Liver (tissue), 8 donors: ENCODE measurements at regions not wholly inside any gene's neighbourhood (a gene's known extent, or its start where the extent isn't known, plus 50 kb on each side); places are given as distances from the start of the nearest gene placed in this dataset.

Experiments
- DNase-seq: peaks from one replicate; pipeline ENCODE4 v3.0.0-alpha.2; 2017; ENCODE audit warnings: low spot score
- H3K27ac ChIP-seq, 2 donors: one replicate each; pipeline ENCODE4 v1.7.0; 2013; ENCODE audit warnings: inconsistent platforms in 2 of 2, low read length in 2 of 2, control low read depth in 1 of 2, low read depth in 1 of 2, mild to moderate bottlenecking in 1 of 2
- H3K27me3 ChIP-seq, 4 donors: one replicate each; pipeline versions ENCODE4 v1.6.1 to v1.7.0; 2013; ENCODE audit warnings: low read length in 3 of 4, inconsistent platforms in 1 of 4, mild to moderate bottlenecking in 1 of 4, moderate library complexity in 1 of 4; ENCODE audit not compliant: control insufficient read depth in 4 of 4, insufficient read depth in 4 of 4
- H3K36me3 ChIP-seq, 4 donors: one replicate each; pipeline versions ENCODE4 v1.6.1 to v1.7.0; 2013; ENCODE audit warnings: low read length in 3 of 4, mild to moderate bottlenecking in 3 of 4, low read depth in 1 of 4, moderate library complexity in 1 of 4; ENCODE audit not compliant: control insufficient read depth in 4 of 4, insufficient read depth in 3 of 4
- H3K4me1 ChIP-seq, 4 donors: one replicate each; pipeline versions ENCODE4 v1.6.1 to v1.7.0; 2013; ENCODE audit warnings: low read length in 3 of 4, mild to moderate bottlenecking in 3 of 4, moderate library complexity in 1 of 4; ENCODE audit not compliant: control insufficient read depth in 4 of 4, insufficient read depth in 4 of 4
- H3K4me3 ChIP-seq, 3 donors: one replicate each; pipeline versions ENCODE4 v1.6.1 to v1.7.0; 2013; ENCODE audit warnings: low read length in 3 of 3, control low read depth in 1 of 3, low read depth in 1 of 3, mild to moderate bottlenecking in 1 of 3
- H3K9ac ChIP-seq, 2 donors: one replicate each; pipeline ENCODE4 v1.7.0; 2013; ENCODE audit warnings: low read length in 2 of 2, mild to moderate bottlenecking in 2 of 2, moderate library complexity in 2 of 2, control low read depth in 1 of 2, low read depth in 1 of 2
- H3K9me3 ChIP-seq, 4 donors: one replicate each; pipeline versions ENCODE4 v1.6.1 to v1.7.0; 2013; ENCODE audit warnings: low read length in 3 of 4; ENCODE audit not compliant: control insufficient read depth in 4 of 4
- EGR1 ChIP-seq, 2 donors: IDR thresholded peaks; 2 replicates each; pipeline ENCODE4 v1.6.1; 2016 to 2018; ENCODE audit warnings: antibody characterized with exemption in 2 of 2, low read depth in 2 of 2
- FOXA1 ChIP-seq: IDR thresholded peaks from 2 replicates; pipeline ENCODE4 v1.6.1; 2016; ENCODE audit warnings: antibody characterized with exemption
- FOXA2 ChIP-seq: IDR thresholded peaks from 2 replicates; pipeline ENCODE4 v1.6.1; 2016; ENCODE audit warnings: antibody characterized with exemption
- HNF4G ChIP-seq: IDR thresholded peaks from 2 replicates; pipeline ENCODE4 v1.6.1; 2016; ENCODE audit warnings: antibody characterized with exemption
- JUND ChIP-seq, 2 donors: IDR thresholded peaks; 2 replicates each; pipeline ENCODE4 v1.6.1; 2016; ENCODE audit warnings: antibody characterized with exemption in 2 of 2
- NR2F2 ChIP-seq: IDR thresholded peaks from 2 replicates; pipeline ENCODE4 v1.6.1; 2016; ENCODE audit warnings: antibody characterized with exemption
- RAD21 ChIP-seq, 2 donors: IDR thresholded peaks; 2 replicates each; pipeline ENCODE4 v1.6.1; 2016; ENCODE audit warnings: antibody characterized with exemption in 2 of 2, mild to moderate bottlenecking in 2 of 2
- SP1 ChIP-seq: IDR thresholded peaks from 2 replicates; pipeline ENCODE4 v1.6.1; 2018; ENCODE audit warnings: antibody characterized with exemption, mild to moderate bottlenecking
- TAF1 ChIP-seq: conservative IDR thresholded peaks from 2 replicates; pipeline ENCODE4 v1.6.1; 2016; ENCODE audit warnings: antibody characterized with exemption, mild to moderate bottlenecking
- WGBS: extraction: QIAGEN DNeasy Blood & Tissue Kit; methylation state at CpG from one replicate; pipeline ENCODE4 v1.1.7; 2013; 5-methylcytosine and 5-hydroxymethylcytosine counted together
- TF ChIP-seq, protein P1 (sequence below): IDR thresholded peaks from 2 replicates; pipeline ENCODE4 v1.6.1; 2016; ENCODE audit warnings: antibody characterized with exemption
- TF ChIP-seq, protein P2 (sequence below): fragments of 150-350 bp; IDR thresholded peaks from 2 replicates; pipeline ENCODE4 v1.5.1; 2017; ENCODE audit warnings: improper control_type of control experiment, low read depth, low read length; ENCODE audit not compliant: missing input control
- TF ChIP-seq, protein P3 (sequence below): IDR thresholded peaks from 2 replicates; pipeline ENCODE4 v1.6.1; 2016; ENCODE audit warnings: antibody characterized with exemption, mild to moderate bottlenecking
- TF ChIP-seq, protein P4 (sequence below): IDR thresholded peaks from 2 replicates; pipeline ENCODE4 v1.6.1; 2016; ENCODE audit warnings: antibody characterized with exemption
- TF ChIP-seq, protein P5 (sequence below): IDR thresholded peaks from 2 replicates; pipeline ENCODE4 v1.6.1; 2016; ENCODE audit warnings: antibody characterized with exemption
- donor health status: healthy.
- donor health status: healthy.
- donor health status: healthy.
- donor health status: healthy.
- donor health status: healthy.

DNA sequence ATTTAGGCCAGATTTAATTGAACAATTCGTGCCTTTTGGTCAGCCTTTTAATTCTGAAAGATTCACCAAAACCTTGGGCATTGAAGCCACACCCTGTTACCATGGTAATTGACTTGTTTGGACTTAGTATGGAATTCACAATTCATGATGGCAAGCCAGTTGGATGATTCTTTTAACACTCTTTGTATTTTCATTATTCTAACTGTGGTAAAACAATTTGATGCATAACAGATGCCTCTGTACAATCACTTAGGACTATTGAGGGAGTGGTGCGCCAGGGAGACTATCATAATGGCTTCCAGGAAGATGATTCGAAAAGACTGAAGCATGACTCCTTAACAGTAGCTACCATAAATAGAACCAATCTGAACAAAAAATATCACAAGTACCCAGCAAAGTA, 381.1 kb upstream of the ADAMTS16 start (continued):
- TF ChIP-seq, protein P1, sequence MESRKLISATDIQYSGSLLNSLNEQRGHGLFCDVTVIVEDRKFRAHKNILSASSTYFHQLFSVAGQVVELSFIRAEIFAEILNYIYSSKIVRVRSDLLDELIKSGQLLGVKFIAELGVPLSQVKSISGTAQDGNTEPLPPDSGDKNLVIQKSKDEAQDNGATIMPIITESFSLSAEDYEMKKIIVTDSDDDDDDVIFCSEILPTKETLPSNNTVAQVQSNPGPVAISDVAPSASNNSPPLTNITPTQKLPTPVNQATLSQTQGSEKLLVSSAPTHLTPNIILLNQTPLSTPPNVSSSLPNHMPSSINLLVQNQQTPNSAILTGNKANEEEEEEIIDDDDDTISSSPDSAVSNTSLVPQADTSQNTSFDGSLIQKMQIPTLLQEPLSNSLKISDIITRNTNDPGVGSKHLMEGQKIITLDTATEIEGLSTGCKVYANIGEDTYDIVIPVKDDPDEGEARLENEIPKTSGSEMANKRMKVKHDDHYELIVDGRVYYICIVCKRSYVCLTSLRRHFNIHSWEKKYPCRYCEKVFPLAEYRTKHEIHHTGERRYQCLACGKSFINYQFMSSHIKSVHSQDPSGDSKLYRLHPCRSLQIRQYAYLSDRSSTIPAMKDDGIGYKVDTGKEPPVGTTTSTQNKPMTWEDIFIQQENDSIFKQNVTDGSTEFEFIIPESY: no peak

DNA sequence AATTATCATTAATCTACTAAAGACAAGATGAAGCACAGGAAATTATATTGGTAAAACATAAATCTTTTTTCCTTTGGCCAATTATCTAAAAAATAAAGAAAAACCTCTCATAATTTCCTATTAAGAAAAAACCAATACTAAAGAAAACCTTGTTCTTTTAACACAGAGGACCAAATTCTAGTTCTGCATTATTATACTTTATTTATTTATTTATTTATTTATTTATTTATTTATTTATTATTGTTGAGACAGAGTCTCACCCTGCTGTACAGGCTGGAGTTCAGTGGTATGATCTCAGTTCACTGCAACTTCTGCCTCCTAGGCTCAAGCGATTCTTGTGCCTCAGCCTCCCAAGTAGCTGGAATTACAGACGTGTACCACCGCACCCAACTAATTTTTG, 377.8 kb upstream of the ADAMTS16 start:
- Histone ChIP-seq H3K4me1 (no peaks in the 10 kb centered on the region), H3K27ac (no peak overlapping the region), H3K9me3 (no peaks in the 10 kb centered on the region), H3K4me3 (no peak overlapping the region), H3K36me3 (no peaks in the 10 kb centered on the region), H3K9ac (no peak overlapping the region), H3K27me3 (no peaks in the 10 kb centered on the region)
- 89% methylated on average over 3 of the region's 3 CpGs for WGBS
- TF ChIP-seq, protein P2, sequence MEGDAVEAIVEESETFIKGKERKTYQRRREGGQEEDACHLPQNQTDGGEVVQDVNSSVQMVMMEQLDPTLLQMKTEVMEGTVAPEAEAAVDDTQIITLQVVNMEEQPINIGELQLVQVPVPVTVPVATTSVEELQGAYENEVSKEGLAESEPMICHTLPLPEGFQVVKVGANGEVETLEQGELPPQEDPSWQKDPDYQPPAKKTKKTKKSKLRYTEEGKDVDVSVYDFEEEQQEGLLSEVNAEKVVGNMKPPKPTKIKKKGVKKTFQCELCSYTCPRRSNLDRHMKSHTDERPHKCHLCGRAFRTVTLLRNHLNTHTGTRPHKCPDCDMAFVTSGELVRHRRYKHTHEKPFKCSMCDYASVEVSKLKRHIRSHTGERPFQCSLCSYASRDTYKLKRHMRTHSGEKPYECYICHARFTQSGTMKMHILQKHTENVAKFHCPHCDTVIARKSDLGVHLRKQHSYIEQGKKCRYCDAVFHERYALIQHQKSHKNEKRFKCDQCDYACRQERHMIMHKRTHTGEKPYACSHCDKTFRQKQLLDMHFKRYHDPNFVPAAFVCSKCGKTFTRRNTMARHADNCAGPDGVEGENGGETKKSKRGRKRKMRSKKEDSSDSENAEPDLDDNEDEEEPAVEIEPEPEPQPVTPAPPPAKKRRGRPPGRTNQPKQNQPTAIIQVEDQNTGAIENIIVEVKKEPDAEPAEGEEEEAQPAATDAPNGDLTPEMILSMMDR: no peak
- TF ChIP-seq EGR1 (IDR thresholded peaks at IDR 0.05; ENCODE audit: low read depth in 2 of 2): no peak
- TF ChIP-seq HNF4G: no peak
- no peak for TF ChIP-seq NR2F2
- TF ChIP-seq, protein P3, sequence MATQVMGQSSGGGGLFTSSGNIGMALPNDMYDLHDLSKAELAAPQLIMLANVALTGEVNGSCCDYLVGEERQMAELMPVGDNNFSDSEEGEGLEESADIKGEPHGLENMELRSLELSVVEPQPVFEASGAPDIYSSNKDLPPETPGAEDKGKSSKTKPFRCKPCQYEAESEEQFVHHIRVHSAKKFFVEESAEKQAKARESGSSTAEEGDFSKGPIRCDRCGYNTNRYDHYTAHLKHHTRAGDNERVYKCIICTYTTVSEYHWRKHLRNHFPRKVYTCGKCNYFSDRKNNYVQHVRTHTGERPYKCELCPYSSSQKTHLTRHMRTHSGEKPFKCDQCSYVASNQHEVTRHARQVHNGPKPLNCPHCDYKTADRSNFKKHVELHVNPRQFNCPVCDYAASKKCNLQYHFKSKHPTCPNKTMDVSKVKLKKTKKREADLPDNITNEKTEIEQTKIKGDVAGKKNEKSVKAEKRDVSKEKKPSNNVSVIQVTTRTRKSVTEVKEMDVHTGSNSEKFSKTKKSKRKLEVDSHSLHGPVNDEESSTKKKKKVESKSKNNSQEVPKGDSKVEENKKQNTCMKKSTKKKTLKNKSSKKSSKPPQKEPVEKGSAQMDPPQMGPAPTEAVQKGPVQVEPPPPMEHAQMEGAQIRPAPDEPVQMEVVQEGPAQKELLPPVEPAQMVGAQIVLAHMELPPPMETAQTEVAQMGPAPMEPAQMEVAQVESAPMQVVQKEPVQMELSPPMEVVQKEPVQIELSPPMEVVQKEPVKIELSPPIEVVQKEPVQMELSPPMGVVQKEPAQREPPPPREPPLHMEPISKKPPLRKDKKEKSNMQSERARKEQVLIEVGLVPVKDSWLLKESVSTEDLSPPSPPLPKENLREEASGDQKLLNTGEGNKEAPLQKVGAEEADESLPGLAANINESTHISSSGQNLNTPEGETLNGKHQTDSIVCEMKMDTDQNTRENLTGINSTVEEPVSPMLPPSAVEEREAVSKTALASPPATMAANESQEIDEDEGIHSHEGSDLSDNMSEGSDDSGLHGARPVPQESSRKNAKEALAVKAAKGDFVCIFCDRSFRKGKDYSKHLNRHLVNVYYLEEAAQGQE: no peak
- TF ChIP-seq SP1: no peak
- no peak for TF ChIP-seq FOXA1
- TF ChIP-seq FOXA2: no peak
- TF ChIP-seq JUND (IDR thresholded peaks at IDR 0.05): no peak
- TF ChIP-seq, protein P4, sequence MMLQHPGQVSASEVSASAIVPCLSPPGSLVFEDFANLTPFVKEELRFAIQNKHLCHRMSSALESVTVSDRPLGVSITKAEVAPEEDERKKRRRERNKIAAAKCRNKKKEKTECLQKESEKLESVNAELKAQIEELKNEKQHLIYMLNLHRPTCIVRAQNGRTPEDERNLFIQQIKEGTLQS: no peak
- TF ChIP-seq RAD21 (IDR thresholded peaks at IDR 0.05): no peak
- no peak for DNase-seq

DNA sequence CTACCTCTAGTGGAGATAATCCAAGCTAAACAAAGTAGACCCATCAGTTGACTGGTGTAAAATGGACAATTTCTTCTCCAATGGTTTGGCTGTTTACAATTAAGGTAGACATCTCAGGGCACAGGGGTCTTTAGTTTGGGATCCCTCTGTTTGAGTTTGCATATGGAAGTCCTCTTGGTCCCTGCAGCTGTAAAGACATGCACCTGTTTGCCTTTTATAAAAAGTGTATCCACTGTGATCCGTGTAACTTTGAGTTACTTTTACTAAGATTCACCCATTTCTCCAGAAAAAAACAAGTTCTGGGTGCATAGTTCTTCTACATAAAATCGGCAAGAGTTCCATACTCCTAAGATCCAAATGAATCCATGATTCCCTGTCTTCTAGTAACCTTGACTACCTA, 374.7 kb upstream of the ADAMTS16 start:
- Histone ChIP-seq H3K27ac (no peak overlapping the region), H3K4me3 (no peak overlapping the region), H3K4me1 (no peaks in the 10 kb centered on the region), H3K36me3 (no peaks in the 10 kb centered on the region), H3K27me3 (no peaks in the 10 kb centered on the region), H3K9ac (no peak overlapping the region), H3K9me3 (no peaks in the 10 kb centered on the region)
- no peak for DNase-seq
- TF ChIP-seq EGR1 (IDR thresholded peaks at IDR 0.05; ENCODE audit: low read depth in 2 of 2): no peak
- TF ChIP-seq, protein P5, sequence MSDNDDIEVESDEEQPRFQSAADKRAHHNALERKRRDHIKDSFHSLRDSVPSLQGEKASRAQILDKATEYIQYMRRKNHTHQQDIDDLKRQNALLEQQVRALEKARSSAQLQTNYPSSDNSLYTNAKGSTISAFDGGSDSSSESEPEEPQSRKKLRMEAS: no peak
- TF ChIP-seq JUND (IDR thresholded peaks at IDR 0.05): no peak
- no peak for TF ChIP-seq HNF4G
- no peak for TF ChIP-seq TAF1
- 77% methylated on average over 2 of the region's 2 CpGs for WGBS
